Heart right ventricle (tissue), 16 donors: ENCODE measurements at regions not wholly inside any gene's neighbourhood (a gene's known extent, or its start where the extent isn't known, plus 50 kb on each side); places are given as distances from the start of the nearest gene placed in this dataset.
A peak's percentile ranks its signal among the peaks of the same experiment; 100 is the strongest.

ENCODE experiments used
- ATAC-seq, 8 donors: fragments of 200-7000 bp; cut with Tn5 transposase; one replicate each; pipeline ENCODE4 v1.9.1; 2020; ENCODE audit warnings: mild to moderate bottlenecking in 8 of 8, moderate library complexity in 8 of 8, moderate number of reproducible peaks in 1 of 8
- DNase-seq, 2 donors: peaks; one replicate each; pipeline ENCODE4 v3.0.0-alpha.2; 2020
- H3K27ac ChIP-seq, 10 donors: fragments of 200-600 bp; sonication (generic) in 2 of 10; one replicate each; pipeline versions ENCODE4 v1.5.0 to v1.8.0; 2020 to 2022; ENCODE audit warnings: mild to moderate bottlenecking in 3 of 10
- H3K27me3 ChIP-seq, 7 donors: fragments of 200-600 bp; one replicate each; pipeline ENCODE4 v1.8.0; 2021 to 2022; ENCODE audit warnings: mild to moderate bottlenecking in 2 of 7
- H3K36me3 ChIP-seq, 9 donors: fragments of 200-600 bp; sonication (generic) in 1 of 9; one replicate each; pipeline versions ENCODE4 v1.5.0 to v1.8.0; 2020 to 2022; ENCODE audit warnings: mild to moderate bottlenecking in 2 of 9
- H3K4me1 ChIP-seq, 9 donors: fragments of 200-600 bp; sonication (generic) in 1 of 9; one replicate each; pipeline versions ENCODE4 v1.5.0 to v1.8.0; 2020 to 2022; ENCODE audit warnings: mild to moderate bottlenecking in 4 of 9
- H3K4me3 ChIP-seq, 10 donors: fragments of 200-600 bp; sonication (generic) in 2 of 10; one replicate each; pipeline versions ENCODE4 v1.5.0 to v1.8.0; 2020 to 2022; ENCODE audit warnings: mild to moderate bottlenecking in 7 of 10, moderate library complexity in 2 of 10
- H3K9me3 ChIP-seq, 11 donors: fragments of 200-600 bp in 10 of 11; sonication (generic) in 2 of 11; one replicate each; pipeline versions ENCODE4 v1.5.0 to v1.8.0; 2013 to 2022; ENCODE audit warnings: mild to moderate bottlenecking in 2 of 11, control low read depth in 1 of 11, moderate library complexity in 1 of 11
- CTCF ChIP-seq, 9 donors: fragments of 200-600 bp; sonication (generic) in 2 of 9; IDR thresholded peaks; one replicate each; pipeline versions ENCODE4 v1.5.0 to v1.8.0; 2021 to 2022; ENCODE audit warnings: antibody characterized with exemption in 9 of 9, mild to moderate bottlenecking in 5 of 9, moderate library complexity in 1 of 9
- WGBS, 2 donors: extraction: QIAGEN DNeasy Blood & Tissue Kit; methylation state at CpG; one replicate each; pipeline ENCODE4 v1.1.7; 2013; ENCODE audit warnings: inconsistent platforms in 1 of 2; 5-methylcytosine and 5-hydroxymethylcytosine counted together
- intact Hi-C, 10 donors: fragments of 100-400 bp; cut with DNase I; formaldehyde crosslinking; loops; one replicate each; pipeline versions ENCODE4 v1.11.1 to v1.14.2; 2022
- donor health status: Arrhythmogenic right ventricular cardiomyopathy.
- donor health status: ischemic (EF 13 %, LVEDD 7.1; RV severe dilation, severe dysfunction).
- donor health status: healthy with polysubstance abuse.
- donor health status: DM: no; HTN: yes; CAD: no.
- donor health status: DM: no; HTN: no; CAD: no.
- donor health status: ischemic (EF 25% LVEDD 6.9; RV normal size, moderate dysfunction).
- donor health status: ischemic (EF 25% LVEDD 5.7; RV mildly dilated, moderate dysfunction).
- donor health status: healthy.
- donor health status: DM: yes; HTN: yes; CAD: no.
- donor health status: Ischemic cardiomyopathy.
- donor health status: ischemic (EF 35%, LVEDD 5.7; RV mildly dilated, moderate dysfunction).
- donor health status: nonischemic (EF 11% LVEDD 7.7; RV severe dilation, severe dysfunction).
- donor health status: DM: yes; HTN: yes; CAD: no.
- donor health status: PGD.
- donor health status: ischemic (EF 29% LVEDD 5.4; RV normal size, mild dysfunction).
- donor health status: nonischemic (EF 23%, LVEDD 6.1; RV moderate dilation, normal function).

GRCh38 chr10:132136097-132136521 is 50.6 kb upstream of the DPYSL4 start:
- Histone ChIP-seq H3K36me3 (peaks cover 0 to 7% (median 0%) of the 10 kb centered on the region in 9 donors), H3K27ac (no peak overlapping the region), H3K4me1 (no peaks in the 10 kb centered on the region), H3K9me3 (no peaks in the 10 kb centered on the region), H3K27me3 (peaks cover 0 to 9% (median 0%) of the 10 kb centered on the region in 7 donors), H3K4me3 (no peak overlapping the region)
- 84 to 88% methylated on average over 22 of the region's 22 CpGs for WGBS, 2 donors
- no peak for TF ChIP-seq CTCF (IDR thresholded peaks at IDR 0.05)
- ATAC-seq (no peak), DNase-seq (peak in 1 of 2 donors; percentile 2)
- intact Hi-C loops = loop anchor here in 2 of 10 donors (5.0 to 10.0 kb wide), 2 partner anchors 94 to 101 kb away; no protein-coding TSS in a partner anchor

- H3K27ac ChIP-seq = no peak overlapping the region
- intact Hi-C loops = loop anchor here in 2 of 10 donors (5.0 to 10.0 kb wide), 2 partner anchors 94 to 102 kb away; no protein-coding TSS in a partner anchor
- ATAC-seq (no peak), DNase-seq (no peak)
- H3K36me3 ChIP-seq = peaks cover 0 to 7% (median 0%) of the 10 kb centered on the region in 9 donors
- no peak for TF ChIP-seq CTCF (IDR thresholded peaks at IDR 0.05)
- H3K4me1 ChIP-seq = no peaks in the 10 kb centered on the region
- no peak overlapping the region for H3K4me3 ChIP-seq
- WGBS, 2 donors = 83 to 85% methylated on average over 10 of the region's 10 CpGs
- peaks cover 0 to 9% (median 0%) of the 10 kb centered on the region in 7 donors for H3K27me3 ChIP-seq
- no peaks in the 10 kb centered on the region for H3K9me3 ChIP-seq
Measured at GRCh38 chr10:132136689-132137088, 50.1 kb upstream of the DPYSL4 start.
